ENCODE measurements at regions not wholly inside any gene's neighbourhood (a gene's known extent, or its start where the extent isn't known, plus 50 kb on each side); places are given as distances from the start of the nearest gene placed in this dataset.
"Not testable (repeated sequence)": the region's sequence is repeated elsewhere in the genome, so short reads cannot be mapped to it uniquely, and the experiment has no call there.

- POLR2A ChIA-PET, result no interaction called here
- no peak for DNase-seq (ENCODE audit: low read depth, low spot score)
- CTCF ChIA-PET, result no interaction called here
- no peak overlapping the region for H3K4me3 ChIP-seq (ENCODE audit: low read depth, low read length)
- no peak for TF ChIP-seq CTCF (IDR thresholded peaks at IDR 0.05; ENCODE audit: insufficient read depth, low read length, missing control alignments)
Measured at GRCh38 chr7:47056731-47057130, 525.2 kb downstream of the TNS3 start.

- CTCF ChIA-PET; POLR2A ChIA-PET; DNase-seq (ENCODE audit: low read depth, low spot score): not testable (repeated sequence)
- peak overlapping the region; percentile 30 for H3K4me3 ChIP-seq (ENCODE audit: low read depth, low read length)
Measured at GRCh38 chr7:47052541-47053208, 529.2 kb downstream of the TNS3 start.

- H3K4me3 ChIP-seq (ENCODE audit: low read depth, low read length), result no peak overlapping the region
- CTCF ChIA-PET, result interaction anchor here (0.8 kb wide), 1 partner anchor 39 kb away, joined by 3 read pairs; no protein-coding TSS in a partner anchor
- POLR2A ChIA-PET, result no interaction called here
- TF ChIP-seq CTCF (IDR thresholded peaks at IDR 0.05; ENCODE audit: insufficient read depth, low read length, missing control alignments), result no peak
- DNase-seq (ENCODE audit: low read depth, low spot score), result no peak
Measured at GRCh38 chr7:47049234-47049774, 532.6 kb downstream of the TNS3 start.

GRCh38 chr7:47047384-47047783, 534.5 kb downstream of the TNS3 start:
- DNase-seq (ENCODE audit: low read depth, low spot score), result no peak
- TF ChIP-seq CTCF (IDR thresholded peaks at IDR 0.05; ENCODE audit: insufficient read depth, low read length, missing control alignments), result no peak
- no peak overlapping the region for H3K4me3 ChIP-seq (ENCODE audit: low read depth, low read length)
- CTCF ChIA-PET, result no interaction called here
- POLR2A ChIA-PET, result no interaction called here

GRCh38 chr7:47046949-47047348, 535.0 kb downstream of the TNS3 start:
- POLR2A ChIA-PET, result no interaction called here
- CTCF ChIA-PET, result no interaction called here
- no peak for TF ChIP-seq CTCF (IDR thresholded peaks at IDR 0.05; ENCODE audit: insufficient read depth, low read length, missing control alignments)
- no peak for DNase-seq (ENCODE audit: low read depth, low spot score)
- H3K4me3 ChIP-seq (ENCODE audit: low read depth, low read length), result no peak overlapping the region

- no peak for DNase-seq (ENCODE audit: low read depth, low spot score)
- CTCF ChIA-PET, result no interaction called here
- no peak for TF ChIP-seq CTCF (IDR thresholded peaks at IDR 0.05; ENCODE audit: insufficient read depth, low read length, missing control alignments)
Measured at GRCh38 chr7:47045207-47046051, 536.5 kb downstream of the TNS3 start.

More at GRCh38 chr7:47045207-47046051, 536.5 kb downstream of the TNS3 start:
- H3K4me3 ChIP-seq (ENCODE audit: low read depth, low read length), result no peak overlapping the region
- POLR2A ChIA-PET, result no interaction called here

Measured in AG04449 (cell line).